GM12873 (cell line): ENCODE measurements at regions not wholly inside any gene's neighbourhood (a gene's known extent, or its start where the extent isn't known, plus 50 kb on each side); places are given as distances from the start of the nearest gene placed in this dataset.
A peak's percentile ranks its signal among the peaks of the same experiment; 100 is the strongest.

Source experiments
- CTCF ChIP-seq: IDR thresholded peaks from 2 replicates; pipeline ENCODE4 v1.5.1; 2012; ENCODE audit warnings: low read depth, mild to moderate bottlenecking, moderate library complexity, low read length, control low read depth; ENCODE audit not compliant: insufficient read depth; ENCODE audit errors: missing control alignments

GRCh38 chr6:163707387-163708355 is 293.2 kb downstream of the QKI start:
- TF ChIP-seq CTCF: peak; percentile 61

DNA sequence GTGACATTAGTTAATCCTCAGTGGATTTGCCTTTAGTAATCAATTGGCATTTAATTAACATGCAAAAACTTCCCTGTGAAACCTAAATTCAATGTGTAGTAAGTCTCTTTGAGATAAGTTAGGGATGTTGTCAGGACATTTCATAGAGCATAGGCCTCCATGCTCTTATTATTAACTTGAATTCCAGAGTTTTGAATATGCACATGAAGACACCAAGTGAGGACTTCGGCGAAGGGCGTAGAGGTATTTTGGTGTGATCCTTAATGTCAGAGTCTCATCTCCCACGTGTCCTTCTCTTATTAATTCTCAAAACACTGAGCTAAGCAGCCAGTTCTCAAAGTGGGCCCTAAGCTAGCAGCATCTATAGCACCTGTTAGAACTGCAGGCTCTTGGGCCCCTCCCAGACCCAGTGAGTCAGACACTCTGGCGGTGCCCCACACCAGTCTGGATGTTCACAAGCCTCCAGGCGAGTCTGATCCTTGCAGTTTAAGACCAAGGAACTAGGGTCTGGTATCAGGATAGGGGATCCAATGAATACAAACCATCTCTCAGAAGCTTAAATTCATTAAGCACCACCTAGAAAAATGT is 292.1 kb downstream of the QKI start:
- no peak for TF ChIP-seq CTCF

GRCh38 chr6:163705923-163706322 is 291.4 kb downstream of the QKI start:
- TF ChIP-seq CTCF: no peak

GRCh38 chr6:163702736-163703135 is 288.2 kb downstream of the QKI start:
- no peak for TF ChIP-seq CTCF

GRCh38 chr6:163701762-163702161 is 287.2 kb downstream of the QKI start:
- TF ChIP-seq CTCF: no peak

DNA sequence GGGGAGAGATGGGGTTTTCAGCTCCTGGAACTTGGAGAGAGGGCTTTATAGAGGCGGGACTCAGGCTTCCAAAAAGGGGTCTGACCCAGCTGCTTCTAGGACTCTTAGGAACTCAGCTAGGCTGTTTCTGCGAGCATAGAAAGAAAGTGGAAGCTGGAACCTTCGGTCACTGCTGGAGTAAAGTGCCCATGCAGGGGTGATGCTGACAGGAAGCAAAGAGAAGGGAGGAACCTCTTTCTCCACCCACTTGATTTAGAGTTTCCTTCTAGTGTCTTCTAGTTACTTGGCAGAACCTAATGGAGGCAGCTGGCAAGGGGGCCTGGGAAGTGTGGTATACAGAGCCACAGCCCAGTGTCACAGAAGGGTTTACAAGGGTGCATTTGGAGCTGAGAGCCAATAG is 283.6 kb downstream of the QKI start:
- TF ChIP-seq CTCF: no peak

DNA sequence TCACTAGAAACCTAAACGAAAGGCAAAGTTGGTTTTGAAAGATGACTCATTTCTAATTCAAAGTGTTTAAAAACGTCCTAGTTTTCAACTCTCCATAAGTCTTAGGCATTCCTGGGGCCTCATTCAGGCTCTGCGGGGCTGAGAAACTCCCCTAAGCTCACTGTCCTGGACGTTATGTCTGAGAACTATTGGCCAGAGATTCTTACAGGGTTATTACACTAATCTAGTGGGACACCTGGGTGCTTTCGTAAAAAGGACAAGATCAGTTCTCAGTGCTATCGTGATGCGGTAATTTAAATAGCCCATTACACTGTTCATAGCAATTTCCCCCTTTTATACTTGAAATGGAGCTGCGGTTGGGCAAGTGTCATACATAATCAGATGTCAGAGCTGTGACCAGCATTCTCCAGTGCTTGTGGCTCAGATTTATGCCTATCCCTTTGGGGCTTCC is 280.9 kb downstream of the QKI start:
- no peak for TF ChIP-seq CTCF
